Neural progenitor cell (in vitro differentiated cells): ENCODE measurements at regions not wholly inside any gene's neighbourhood (a gene's known extent, or its start where the extent isn't known, plus 50 kb on each side); places are given as distances from the start of the nearest gene placed in this dataset.

Source experiments
- DNase-seq: peaks from one replicate; pipeline ENCODE4 v3.0.0-alpha.2; 2016; ENCODE audit warnings: low spot score
- H2AFZ ChIP-seq: fragments of 200-600 bp; sonication (generic); replicated peaks from 2 replicates; pipeline ENCODE4 v1.6.1; 2016; ENCODE audit warnings: antibody characterized with exemption
- H3F3A ChIP-seq: fragments of 200-600 bp; sonication (generic); 2 replicates; pipeline ENCODE4 v1.6.1; 2016; ENCODE audit warnings: antibody characterized with exemption, low read depth
- H3K27ac ChIP-seq: fragments of 200-600 bp; sonication (generic); 2 replicates; pipeline ENCODE4 v1.5.1; 2016; ENCODE audit warnings: mild to moderate bottlenecking
- H3K27me3 ChIP-seq: fragments of 200-600 bp; sonication (generic); 2 replicates; pipeline ENCODE4 v1.6.1; 2016; ENCODE audit warnings: mild to moderate bottlenecking, moderate library complexity
- H3K36me3 ChIP-seq: fragments of 200-600 bp; sonication (generic); 2 replicates; pipeline ENCODE4 v1.5.1; 2016
- H3K4me1 ChIP-seq: fragments of 200-600 bp; sonication (generic); 2 replicates; pipeline ENCODE4 v1.6.1; 2016; ENCODE audit warnings: mixed run types
- H3K4me2 ChIP-seq: fragments of 200-600 bp; sonication (generic); 2 replicates; pipeline ENCODE4 v1.6.1; 2016
- H3K4me3 ChIP-seq: fragments of 200-600 bp; sonication (generic); 2 replicates; pipeline ENCODE4 v1.5.1; 2016
- H3K79me2 ChIP-seq: fragments of 200-600 bp; sonication (generic); 2 replicates; pipeline ENCODE4 v1.6.1; 2016; ENCODE audit warnings: low read depth
- H3K9ac ChIP-seq: fragments of 200-600 bp; sonication (generic); 2 replicates; pipeline ENCODE4 v1.6.1; 2016
- H3K9me3 ChIP-seq: fragments of 200-600 bp; sonication (generic); 2 replicates; pipeline ENCODE4 v1.5.1; 2016; ENCODE audit warnings: low read depth
- H4K20me1 ChIP-seq: fragments of 200-600 bp; sonication (generic); 2 replicates; pipeline ENCODE4 v1.6.1; 2016; ENCODE audit warnings: low read depth
- H3K27ac Mint-ChIP-seq: 3 replicates; pipeline ENCODE4 v1.8.0; 2021; ENCODE audit warnings: mixed read lengths
- H3K27me3 Mint-ChIP-seq: 2 replicates; pipeline ENCODE4 v1.8.0; 2022; ENCODE audit warnings: low read depth, mild to moderate bottlenecking, inconsistent platforms, moderate library complexity, mixed read lengths; ENCODE audit not compliant: insufficient read depth
- H3K36me3 Mint-ChIP-seq: 3 replicates; pipeline ENCODE4 v1.8.0; 2021; ENCODE audit warnings: mixed read lengths
- H3K4me1 Mint-ChIP-seq: 3 replicates; pipeline ENCODE4 v1.8.0; 2021; ENCODE audit warnings: mixed read lengths
- H3K4me3 Mint-ChIP-seq: 3 replicates; pipeline ENCODE4 v1.8.0; 2021; ENCODE audit warnings: mild to moderate bottlenecking, moderate library complexity, mixed read lengths
- H3K9me3 Mint-ChIP-seq: 3 replicates; pipeline ENCODE4 v1.8.0; 2020; ENCODE audit warnings: mixed read lengths
- CTCF ChIP-seq: fragments of 200-600 bp; sonication (generic); IDR thresholded peaks from 2 replicates; pipeline ENCODE4 v1.5.1; 2017; ENCODE audit warnings: antibody characterized with exemption, mild to moderate bottlenecking
- EZH2 ChIP-seq: fragments of 200-600 bp; sonication (generic); IDR thresholded peaks from 2 replicates; pipeline ENCODE4 v1.6.1; 2017; ENCODE audit warnings: antibody characterized with exemption, mild to moderate bottlenecking, moderate library complexity
- EZH2phosphoT487 ChIP-seq: fragments of 200-600 bp; sonication (generic); IDR thresholded peaks from 2 replicates; pipeline ENCODE4 v1.6.1; 2017; ENCODE audit warnings: antibody characterized with exemption

GRCh38 chr2:75798569-75798968 lies 87.9 kb upstream of the GCFC2 start:
- Mint-ChIP-seq H3K36me3 (no peaks in the 10 kb centered on the region), H3K4me1 (peaks cover 2% of the 10 kb centered on the region), H3K9me3 (no peaks in the 10 kb centered on the region), H3K4me3 (no peak overlapping the region), H3K27me3 (no peaks in the 10 kb centered on the region), H3K27ac (no peak overlapping the region)
- TF ChIP-seq EZH2phosphoT487 (no peak), CTCF (no peak), EZH2 (no peak)
- Histone ChIP-seq H3K4me3 (no peak overlapping the region), H3K4me2 (no peak overlapping the region), H3F3A (no peaks in the 10 kb centered on the region), H3K9ac (no peak overlapping the region), H3K27me3 (no peaks in the 10 kb centered on the region), H3K36me3 (no peaks in the 10 kb centered on the region), H4K20me1 (no peaks in the 10 kb centered on the region), H3K79me2 (no peaks in the 10 kb centered on the region), H3K27ac (no peak overlapping the region), H2AFZ (no peak overlapping the region), H3K9me3 (no peaks in the 10 kb centered on the region), H3K4me1 (peaks cover 21% of the 10 kb centered on the region)
- no peak for DNase-seq

GRCh38 chr2:75792996-75793395 lies 82.3 kb upstream of the GCFC2 start:
- Histone ChIP-seq H3K4me3 (no peak overlapping the region), H3K27me3 (no peaks in the 10 kb centered on the region), H3K9me3 (no peaks in the 10 kb centered on the region), H3F3A (no peaks in the 10 kb centered on the region), H3K79me2 (no peaks in the 10 kb centered on the region), H3K36me3 (no peaks in the 10 kb centered on the region), H3K4me1 (peaks cover 1% of the 10 kb centered on the region), H3K27ac (no peak overlapping the region), H4K20me1 (no peaks in the 10 kb centered on the region), H3K9ac (no peak overlapping the region), H3K4me2 (no peak overlapping the region), H2AFZ (no peak overlapping the region)
- DNase-seq, result no peak
- Mint-ChIP-seq H3K27ac (no peak overlapping the region), H3K4me3 (no peak overlapping the region), H3K27me3 (no peaks in the 10 kb centered on the region), H3K36me3 (no peaks in the 10 kb centered on the region), H3K4me1 (peaks cover 7% of the 10 kb centered on the region), H3K9me3 (no peaks in the 10 kb centered on the region)
- no peak for TF ChIP-seq EZH2phosphoT487
- no peak for TF ChIP-seq CTCF

GRCh38 chr2:75792146-75792545 lies 81.4 kb upstream of the GCFC2 start:
- Histone ChIP-seq H3K4me2 (no peak overlapping the region), H2AFZ (no peak overlapping the region)
- DNase-seq, result no peak

More at GRCh38 chr2:75792146-75792545, 81.4 kb upstream of the GCFC2 start:
- peaks cover 5% of the 10 kb centered on the region for H3K4me1 ChIP-seq
- no peak overlapping the region for H3K9ac ChIP-seq
- H3K27me3 Mint-ChIP-seq, result no peaks in the 10 kb centered on the region
- no peaks in the 10 kb centered on the region for H3K79me2 ChIP-seq
- peaks cover under 1% of the 10 kb centered on the region for H3F3A ChIP-seq
- H3K36me3 ChIP-seq, result no peaks in the 10 kb centered on the region
- no peaks in the 10 kb centered on the region for H3K9me3 ChIP-seq
- H3K36me3 Mint-ChIP-seq, result no peaks in the 10 kb centered on the region
- no peaks in the 10 kb centered on the region for H4K20me1 ChIP-seq
- H3K27ac Mint-ChIP-seq, result no peak overlapping the region
- TF ChIP-seq EZH2phosphoT487 (no peak), EZH2 (no peak), CTCF (no peak)
- no peak overlapping the region for H3K4me3 Mint-ChIP-seq
- H3K4me3 ChIP-seq, result no peak overlapping the region
- no peaks in the 10 kb centered on the region for H3K27me3 ChIP-seq
- no peak overlapping the region for H3K27ac ChIP-seq
- H3K9me3 Mint-ChIP-seq, result no peaks in the 10 kb centered on the region
- H3K4me1 Mint-ChIP-seq, result peaks cover 10% of the 10 kb centered on the region
